HG03442 (cell line): ENCODE measurements at regions not wholly inside any gene's neighbourhood (a gene's known extent, or its start where the extent isn't known, plus 50 kb on each side); places are given as distances from the start of the nearest gene placed in this dataset.
"Not testable (repeated sequence)": the region's sequence is repeated elsewhere in the genome, so short reads cannot be mapped to it uniquely, and the experiment has no call there.

Experiments
- ATAC-seq: cut with Tn5 transposase; IDR thresholded peaks from one replicate; pipeline ENCODE4 v1.9.1; 2021; ENCODE audit warnings: mild to moderate bottlenecking, moderate library complexity; ENCODE audit not compliant: unreplicated experiment

GRCh38 chrX:132302687-132303086, 83.4 kb upstream of the RAP2C start:
- ATAC-seq = not testable (repeated sequence)

GRCh38 chrX:132294776-132295495, 75.7 kb upstream of the RAP2C start:
- ATAC-seq = no peak

GRCh38 chrX:132294192-132294591, 74.9 kb upstream of the RAP2C start:
- no peak for ATAC-seq

- peak; percentile 59 for ATAC-seq
Measured at GRCh38 chrX:132292793-132293192, 73.5 kb upstream of the RAP2C start.

GRCh38 chrX:132277953-132278614, 58.8 kb upstream of the RAP2C start:
- ATAC-seq = no peak

GRCh38 chrX:132272826-132273225, 53.6 kb upstream of the RAP2C start:
- no peak for ATAC-seq

- ATAC-seq = no peak
Measured at GRCh38 chrX:132271311-132271778, 52.1 kb upstream of the RAP2C start.

- ATAC-seq = no peak
Measured at GRCh38 chrX:132270699-132271098, 51.5 kb upstream of the RAP2C start.

GRCh38 chrX:132270021-132270420, 50.8 kb upstream of the RAP2C start:
- ATAC-seq = no peak
